ENCODE measurements at regions not wholly inside any gene's neighbourhood (a gene's known extent, or its start where the extent isn't known, plus 50 kb on each side); places are given as distances from the start of the nearest gene placed in this dataset.

DNA sequence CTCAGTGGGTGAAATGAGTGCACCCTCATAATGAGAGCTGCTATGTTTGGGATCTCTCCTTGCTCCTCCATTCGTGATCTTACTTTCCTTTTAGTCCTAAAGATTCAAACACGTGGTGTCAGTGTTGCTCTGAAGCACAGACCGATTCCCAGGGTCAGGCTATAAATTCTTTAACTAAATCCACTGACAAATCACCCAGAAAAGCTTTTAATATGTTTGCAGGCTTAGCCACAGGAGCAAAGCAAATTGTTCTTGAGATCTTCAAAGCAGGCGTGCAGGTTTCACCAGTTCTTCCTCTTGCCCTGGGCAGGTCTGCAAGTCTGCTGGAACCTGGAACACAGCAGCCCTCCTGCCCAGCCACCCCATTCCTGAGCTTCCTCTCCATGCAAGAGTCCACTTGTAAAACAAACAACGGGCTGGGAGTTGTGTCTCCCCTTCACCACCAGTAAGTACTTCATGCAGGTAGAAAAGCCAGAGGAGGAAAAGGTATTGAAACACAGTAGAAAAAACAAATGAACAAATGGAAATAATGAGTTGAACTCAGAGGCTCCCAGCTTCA, 70.1 kb upstream of the ENPP6 start:
- peak; percentile 66 to 80 for DNase-seq (ENCODE audit: low read depth in 2 of 2)
- H3K4me3 ChIP-seq (replicated peaks in 1 of 2; ENCODE audit: low read depth in 2 of 2, low read length in 2 of 2) = no peak overlapping the region
- TF ChIP-seq, protein P1, sequence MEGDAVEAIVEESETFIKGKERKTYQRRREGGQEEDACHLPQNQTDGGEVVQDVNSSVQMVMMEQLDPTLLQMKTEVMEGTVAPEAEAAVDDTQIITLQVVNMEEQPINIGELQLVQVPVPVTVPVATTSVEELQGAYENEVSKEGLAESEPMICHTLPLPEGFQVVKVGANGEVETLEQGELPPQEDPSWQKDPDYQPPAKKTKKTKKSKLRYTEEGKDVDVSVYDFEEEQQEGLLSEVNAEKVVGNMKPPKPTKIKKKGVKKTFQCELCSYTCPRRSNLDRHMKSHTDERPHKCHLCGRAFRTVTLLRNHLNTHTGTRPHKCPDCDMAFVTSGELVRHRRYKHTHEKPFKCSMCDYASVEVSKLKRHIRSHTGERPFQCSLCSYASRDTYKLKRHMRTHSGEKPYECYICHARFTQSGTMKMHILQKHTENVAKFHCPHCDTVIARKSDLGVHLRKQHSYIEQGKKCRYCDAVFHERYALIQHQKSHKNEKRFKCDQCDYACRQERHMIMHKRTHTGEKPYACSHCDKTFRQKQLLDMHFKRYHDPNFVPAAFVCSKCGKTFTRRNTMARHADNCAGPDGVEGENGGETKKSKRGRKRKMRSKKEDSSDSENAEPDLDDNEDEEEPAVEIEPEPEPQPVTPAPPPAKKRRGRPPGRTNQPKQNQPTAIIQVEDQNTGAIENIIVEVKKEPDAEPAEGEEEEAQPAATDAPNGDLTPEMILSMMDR (IDR thresholded peaks at IDR 0.05; ENCODE audit: low read depth, low read length) = no peak

DNA sequence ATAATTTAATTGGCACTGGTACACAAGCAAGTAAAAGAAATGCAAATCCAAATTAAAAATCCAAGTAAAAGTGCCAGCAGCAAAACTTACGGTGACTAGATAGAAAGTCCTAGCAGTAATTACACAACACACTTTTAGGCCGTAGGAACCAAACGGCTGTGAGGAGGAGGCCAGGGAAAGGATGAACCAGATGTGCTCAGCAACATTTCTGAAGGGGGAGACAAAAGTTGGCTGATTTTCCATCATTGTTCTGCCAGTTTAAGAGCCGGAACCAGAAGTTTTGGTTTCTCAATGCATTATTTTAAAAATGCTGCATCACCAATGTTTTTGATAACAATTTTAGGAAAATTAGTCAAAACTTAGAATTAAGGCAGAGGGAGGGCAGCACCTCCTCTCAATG, 68.7 kb upstream of the ENPP6 start:
- H3K4me3 ChIP-seq (replicated peaks in 1 of 2; ENCODE audit: low read depth in 2 of 2, low read length in 2 of 2) = no peak overlapping the region
- TF ChIP-seq, protein P1 (IDR thresholded peaks at IDR 0.05; ENCODE audit: low read depth, low read length) = no peak
- DNase-seq (ENCODE audit: low read depth in 2 of 2) = peak; percentile 51 to 67

DNA sequence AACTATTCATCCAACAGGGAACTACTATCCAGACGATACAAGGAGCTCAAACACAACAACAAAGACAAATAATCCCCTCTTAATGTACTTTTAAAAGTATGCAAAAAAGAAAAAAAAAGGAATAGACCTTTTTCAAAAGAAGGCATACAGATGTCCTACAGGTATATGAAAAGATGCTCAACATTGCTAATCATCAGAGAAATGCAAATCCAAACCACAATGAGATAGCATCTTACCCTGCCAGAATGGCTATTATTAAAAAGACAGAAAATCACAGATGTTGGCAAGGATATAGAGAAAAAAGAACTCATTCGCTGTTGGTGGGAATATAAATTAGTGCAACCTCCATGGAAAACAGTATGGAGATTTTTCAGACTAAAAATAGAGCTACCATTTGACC, 67.1 kb upstream of the ENPP6 start:
- DNase-seq (ENCODE audit: low read depth in 2 of 2) = no peak
- TF ChIP-seq, protein P1 (IDR thresholded peaks at IDR 0.05; ENCODE audit: low read depth, low read length) = no peak
- no peak overlapping the region for H3K4me3 ChIP-seq (replicated peaks in 1 of 2; ENCODE audit: low read depth in 2 of 2, low read length in 2 of 2)

DNA sequence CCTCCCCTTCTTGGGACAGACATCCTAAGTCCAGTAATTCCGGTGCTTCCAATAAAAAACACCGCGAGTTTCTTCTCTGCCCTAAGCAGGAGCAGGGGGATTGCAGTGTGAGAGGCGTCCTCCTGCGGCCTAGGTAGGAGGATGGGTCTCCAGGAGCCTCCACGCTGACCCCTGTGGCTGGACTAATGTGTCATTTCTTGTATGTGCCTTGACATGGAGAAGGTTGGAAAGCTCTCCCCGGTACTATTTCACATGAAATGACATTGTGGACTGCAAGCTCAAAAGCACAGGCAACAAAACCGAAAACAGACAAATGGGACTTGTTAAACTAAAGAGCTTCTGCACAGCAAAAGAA, 66.6 kb upstream of the ENPP6 start:
- TF ChIP-seq, protein P1 (IDR thresholded peaks at IDR 0.05; ENCODE audit: low read depth, low read length) = no peak
- no peak for DNase-seq (ENCODE audit: low read depth in 2 of 2)
- H3K4me3 ChIP-seq (replicated peaks in 1 of 2; ENCODE audit: low read depth in 2 of 2, low read length in 2 of 2) = no peak overlapping the region

DNA sequence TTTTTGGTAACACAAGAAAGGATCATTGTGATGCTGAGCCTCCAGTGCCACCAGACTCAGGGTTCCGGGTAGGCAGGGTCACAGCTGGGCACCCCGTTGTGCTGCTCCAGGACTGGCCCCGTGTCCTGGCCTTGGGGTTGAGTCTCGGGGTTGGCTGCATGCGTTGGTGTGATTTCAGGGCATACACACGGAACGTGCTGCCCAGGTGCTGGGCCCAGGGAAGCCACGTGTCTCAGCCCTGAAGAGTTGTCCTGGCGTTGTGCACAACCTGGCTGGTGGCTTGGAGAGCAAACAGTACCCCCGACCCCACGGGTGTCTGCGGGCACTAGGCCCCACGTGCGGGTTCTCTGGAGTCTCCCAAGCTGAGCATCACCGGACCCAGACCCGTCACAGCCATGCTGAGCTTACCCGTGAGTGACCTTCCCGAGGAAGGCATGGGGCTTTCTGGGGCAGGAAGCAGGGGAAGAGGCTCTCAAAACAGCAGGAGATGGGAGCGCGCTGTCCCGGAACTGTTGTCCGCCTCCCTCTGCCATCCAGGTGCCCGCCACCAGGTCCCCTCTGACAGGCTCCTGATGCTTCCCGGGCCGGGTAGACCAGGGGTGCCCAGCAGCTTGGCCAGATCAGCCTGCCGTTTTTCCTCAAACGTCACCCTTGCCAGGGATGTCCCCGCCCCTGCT, 66.1 kb upstream of the ENPP6 start:
- DNase-seq (ENCODE audit: low read depth in 2 of 2) = no peak
- TF ChIP-seq, protein P1 (IDR thresholded peaks at IDR 0.05; ENCODE audit: low read depth, low read length) = no peak
- no peak overlapping the region for H3K4me3 ChIP-seq (replicated peaks in 1 of 2; ENCODE audit: low read depth in 2 of 2, low read length in 2 of 2)

DNA sequence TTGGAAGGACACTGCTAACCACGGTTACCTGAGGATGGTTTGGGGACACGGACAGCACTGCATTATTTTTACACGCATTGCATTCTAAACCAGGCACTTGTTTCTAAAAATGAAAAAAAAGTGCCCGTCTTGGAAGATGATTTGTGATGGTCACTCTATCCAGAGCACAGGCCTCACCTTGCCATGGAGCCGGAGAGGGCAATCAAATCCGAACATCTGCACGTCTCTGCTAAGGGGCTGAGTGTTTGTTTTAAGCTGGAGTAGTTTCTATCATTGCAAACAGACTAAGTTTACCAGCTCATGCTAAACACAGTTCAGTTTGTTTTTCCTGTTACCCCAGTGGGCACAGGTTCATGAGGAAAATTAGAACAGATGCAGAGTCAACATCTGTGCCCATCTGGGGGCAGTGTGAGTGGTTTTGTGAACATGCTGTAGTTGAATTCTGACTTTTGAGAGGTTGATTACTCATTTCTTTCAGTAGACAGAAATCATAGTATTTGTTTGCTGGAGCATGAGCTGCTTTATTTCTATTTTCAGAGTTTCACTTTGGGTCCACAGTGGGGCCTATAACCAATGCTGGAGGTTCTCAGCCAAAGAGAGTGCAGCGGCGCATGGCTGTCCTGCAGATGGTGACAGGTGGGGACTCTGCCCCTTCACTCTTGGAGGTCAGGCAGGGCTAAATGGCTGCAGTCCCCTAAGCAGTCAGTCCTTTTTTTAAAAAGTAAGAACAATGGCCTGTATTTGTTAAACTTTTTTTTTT, 65.4 kb upstream of the ENPP6 start:
- no peak for DNase-seq (ENCODE audit: low read depth in 2 of 2)
- no peak overlapping the region for H3K4me3 ChIP-seq (replicated peaks in 1 of 2; ENCODE audit: low read depth in 2 of 2, low read length in 2 of 2)
- TF ChIP-seq, protein P1 (IDR thresholded peaks at IDR 0.05; ENCODE audit: low read depth, low read length) = no peak

Data from cardiac fibroblast (primary cell).